Islet of Langerhans (tissue), 1 donor: ENCODE measurements at regions not wholly inside any gene's neighbourhood (a gene's known extent, or its start where the extent isn't known, plus 50 kb on each side); places are given as distances from the start of the nearest gene placed in this dataset.

Source experiments
- FAIRE-seq: peaks from one replicate; lab custom pipeline; 2011; peaks lifted over from hg19 to GRCh38; lab: Jason Lieb, UNC

DNA sequence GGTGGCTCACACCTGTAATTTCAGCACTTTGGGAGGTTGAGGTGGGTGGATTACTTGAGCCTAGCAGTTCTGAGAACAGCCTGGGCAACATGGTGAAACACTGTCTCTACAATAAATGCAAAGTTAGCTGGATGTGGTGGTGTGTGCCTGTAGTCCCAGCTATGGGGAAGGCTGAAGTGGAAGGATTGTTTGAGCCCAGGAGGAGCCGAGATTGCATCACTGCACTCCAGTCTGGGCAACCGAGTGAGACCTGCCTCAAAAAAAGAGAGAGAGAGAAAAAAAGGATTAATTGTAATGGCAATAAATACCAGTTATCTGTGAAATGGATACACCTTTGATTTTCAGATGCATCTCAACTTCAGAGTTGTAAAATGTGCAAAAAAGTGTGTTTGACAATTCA, 58.8 kb downstream of the SPRY1 start:
- no peak for FAIRE-seq

DNA sequence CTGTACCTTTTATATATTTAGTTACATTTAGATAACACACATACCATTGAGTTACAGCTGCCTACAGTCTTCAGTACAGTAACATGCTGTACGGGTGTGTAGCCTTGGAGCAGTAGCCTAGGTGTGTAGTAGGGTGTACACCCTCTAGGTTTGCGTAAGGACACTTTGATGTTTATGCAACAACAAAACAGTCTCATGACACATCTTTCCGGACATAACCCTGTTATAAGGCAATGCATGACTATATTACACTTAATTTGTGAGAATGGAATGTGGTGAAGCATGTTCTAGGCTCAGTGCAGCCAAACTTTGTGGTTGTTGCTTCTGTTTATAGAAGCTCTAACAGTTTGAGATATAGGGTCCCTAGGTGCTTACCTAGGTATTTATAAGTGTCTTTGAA, 65.4 kb downstream of the SPRY1 start:
- no peak for FAIRE-seq

DNA sequence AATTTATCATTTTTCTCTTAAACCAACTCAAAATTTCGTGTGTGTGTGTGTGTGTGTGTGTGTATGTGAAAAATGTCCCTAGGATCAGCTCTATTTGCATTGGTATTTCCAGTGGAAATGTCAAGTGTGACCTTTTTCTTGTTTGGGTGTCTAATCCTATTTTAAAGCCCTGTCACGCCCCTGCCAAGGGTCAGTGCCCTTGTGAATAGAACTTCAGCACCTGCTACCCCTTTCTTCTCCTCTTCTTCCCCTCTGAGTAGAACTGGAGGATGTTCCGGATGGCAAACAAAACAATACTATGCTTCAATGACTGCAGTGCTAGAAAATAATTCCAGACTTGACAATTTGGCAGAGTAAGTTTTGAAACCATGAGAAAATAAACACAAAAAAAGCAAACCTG, 67.3 kb downstream of the SPRY1 start:
- no peak for FAIRE-seq

DNA sequence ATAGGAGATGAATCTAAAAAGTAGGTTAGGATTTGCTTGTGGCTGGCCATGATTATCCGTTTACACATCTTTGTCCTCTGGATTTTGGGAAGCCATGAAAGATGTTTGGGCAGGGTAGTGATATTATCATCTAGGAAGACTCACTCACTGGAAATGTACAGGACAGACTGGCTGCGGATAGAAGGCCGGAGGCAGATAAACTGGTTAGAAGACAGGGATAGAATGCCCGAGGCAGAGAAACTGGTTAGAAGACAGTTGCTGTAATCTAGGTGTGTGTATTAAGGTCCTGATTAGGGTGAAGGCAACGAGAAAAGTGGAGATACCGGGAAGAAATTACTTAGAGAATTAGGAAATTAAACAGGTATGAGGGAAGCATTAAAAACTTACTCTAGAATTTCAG, 68.8 kb downstream of the SPRY1 start:
- no peak for FAIRE-seq

DNA sequence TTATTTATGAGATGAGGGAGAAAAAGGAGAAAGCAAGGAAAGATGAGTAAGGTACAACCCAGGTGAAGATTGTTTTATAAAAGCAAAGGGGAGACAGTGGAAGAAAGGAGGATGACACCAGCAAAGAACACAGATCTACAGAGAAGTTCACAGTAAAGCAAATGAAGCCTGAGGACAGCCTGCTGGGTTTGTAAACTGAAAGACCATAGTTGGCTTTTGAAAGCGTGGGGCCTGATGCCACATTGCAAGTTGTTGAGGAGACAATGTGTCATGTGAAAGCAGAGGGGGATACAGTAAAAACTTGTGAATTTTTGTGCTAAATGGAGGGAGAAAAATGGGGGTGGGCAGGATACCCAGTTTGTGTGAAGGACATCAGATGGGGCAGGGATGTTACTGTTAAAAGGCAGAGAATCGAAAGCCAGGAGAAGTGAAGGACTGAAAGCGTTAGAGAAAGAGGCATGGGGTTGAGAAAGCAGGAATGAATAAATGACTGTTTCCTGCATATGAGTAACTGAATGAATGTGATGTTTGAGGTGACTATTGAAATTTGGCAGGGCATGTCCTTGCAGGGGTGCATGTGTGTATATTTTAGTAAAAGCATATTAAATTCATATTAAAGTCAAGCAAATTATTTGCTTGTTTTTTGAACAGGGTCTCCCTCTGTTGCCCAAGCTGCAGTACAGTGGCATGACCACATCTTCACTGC, 69.6 kb downstream of the SPRY1 start:
- FAIRE-seq: no peak

DNA sequence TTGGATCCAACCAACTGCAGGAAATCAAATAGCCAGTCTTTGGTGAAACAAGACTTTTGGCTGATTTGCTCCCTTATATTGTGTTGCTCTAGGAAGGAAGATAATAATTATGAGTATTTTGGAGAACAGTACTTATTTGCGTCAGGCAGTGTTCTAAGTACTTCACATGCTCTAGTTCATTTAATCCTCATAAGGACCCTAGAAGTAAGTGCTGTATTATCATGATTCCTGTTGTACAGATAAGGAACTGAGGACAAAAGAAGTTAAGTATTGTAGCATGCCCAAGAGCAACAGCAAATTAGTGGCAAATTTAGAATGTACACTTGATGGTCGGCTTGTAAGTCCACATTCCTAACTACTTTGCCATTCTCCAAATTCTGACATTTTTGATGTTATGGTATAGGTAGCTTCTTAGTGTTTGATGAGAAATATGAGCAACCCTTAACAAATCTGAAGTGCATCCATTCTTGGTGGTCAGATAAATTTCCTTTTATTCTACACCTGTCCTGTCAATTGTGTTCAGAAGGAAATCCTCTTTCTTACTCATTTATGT, 72.0 kb downstream of the SPRY1 start:
- no peak for FAIRE-seq

DNA sequence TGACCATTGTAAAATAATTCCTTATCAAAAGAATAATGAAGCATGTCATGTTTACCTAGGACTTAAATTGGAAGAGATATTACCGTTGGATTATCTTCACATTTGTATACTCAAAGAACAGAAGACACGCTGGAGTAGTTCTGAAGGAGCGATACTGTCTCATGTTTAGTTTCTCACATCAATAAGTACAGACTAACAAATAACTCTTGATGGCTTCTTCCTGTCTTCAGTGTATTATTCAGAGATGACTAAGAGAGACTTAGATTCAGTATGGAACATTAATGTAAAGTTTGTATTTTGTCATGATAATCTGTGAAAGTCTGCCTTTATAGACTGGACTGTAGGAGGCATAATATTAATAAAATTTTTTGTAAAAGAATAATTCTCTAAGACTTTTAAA, 72.7 kb downstream of the SPRY1 start:
- FAIRE-seq: no peak

DNA sequence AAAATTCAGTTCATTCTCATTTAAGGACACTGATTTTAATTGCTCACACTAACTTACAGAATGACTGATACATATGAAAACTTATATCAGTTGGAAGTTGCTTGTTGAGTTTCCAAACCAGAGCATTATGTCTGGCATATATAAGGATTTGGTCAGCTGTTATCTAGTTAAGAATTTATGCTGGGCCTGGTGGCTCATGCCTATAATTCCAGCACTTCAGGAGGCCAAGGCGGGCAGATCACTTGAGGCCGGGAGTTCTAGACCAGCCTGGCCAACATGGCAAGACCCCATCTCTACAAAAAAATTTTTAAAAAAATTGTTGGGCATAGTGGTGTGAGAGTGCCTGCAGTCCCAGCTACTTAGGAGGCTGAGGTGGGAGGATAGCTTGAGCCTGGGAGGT, 73.1 kb downstream of the SPRY1 start:
- no peak for FAIRE-seq

DNA sequence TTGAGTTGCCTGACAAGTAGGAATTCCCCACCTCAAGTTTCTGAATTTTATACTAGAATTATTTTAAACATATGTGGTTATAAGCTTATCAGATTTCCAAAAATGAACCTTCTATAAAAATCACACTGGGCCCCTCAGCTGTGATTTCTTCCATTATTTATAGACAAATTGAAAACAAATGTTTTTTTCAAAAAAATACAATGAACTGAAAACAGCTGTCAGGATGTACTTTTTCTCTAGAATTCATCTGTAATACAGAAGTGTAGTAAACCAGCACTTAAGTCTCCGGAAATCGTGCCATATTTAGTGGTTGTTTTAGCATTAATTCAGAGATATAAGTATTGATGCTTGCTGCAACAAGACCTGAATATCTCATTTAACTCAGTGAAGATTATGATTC, 74.0 kb downstream of the SPRY1 start:
- no peak for FAIRE-seq

DNA sequence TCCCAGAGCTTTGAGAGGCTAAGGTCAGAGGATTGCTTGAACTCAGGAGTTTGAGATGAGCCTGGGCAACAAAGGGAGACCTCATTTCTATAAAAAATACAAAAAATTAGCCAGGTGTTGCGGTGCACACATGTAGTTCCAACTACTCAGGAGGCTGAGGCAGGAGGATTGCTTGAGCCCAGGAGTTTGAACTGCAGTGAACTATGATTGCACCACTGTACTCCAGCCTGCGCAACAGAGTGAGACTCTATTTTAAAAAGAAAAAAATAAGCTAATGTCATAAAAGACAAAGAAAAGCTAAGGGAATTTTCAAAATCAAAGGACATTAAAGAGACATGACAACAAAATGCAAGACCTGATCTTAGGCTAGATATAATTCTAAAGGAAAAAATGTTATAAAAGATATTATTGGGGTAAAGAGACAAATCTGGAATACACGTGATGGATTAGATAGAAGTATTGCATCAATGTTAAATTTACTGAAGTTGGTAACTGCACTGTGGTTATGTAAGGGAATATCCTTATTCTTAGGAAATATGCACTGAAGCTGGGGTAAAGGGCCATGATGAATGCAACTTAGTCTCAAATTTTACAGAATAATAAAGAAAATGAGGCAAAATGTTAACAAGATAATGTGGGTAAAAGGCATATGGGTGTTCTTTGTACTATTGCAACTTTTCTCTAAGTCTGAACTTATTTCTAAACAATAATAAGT, 75.2 kb downstream of the SPRY1 start:
- FAIRE-seq: no peak

DNA sequence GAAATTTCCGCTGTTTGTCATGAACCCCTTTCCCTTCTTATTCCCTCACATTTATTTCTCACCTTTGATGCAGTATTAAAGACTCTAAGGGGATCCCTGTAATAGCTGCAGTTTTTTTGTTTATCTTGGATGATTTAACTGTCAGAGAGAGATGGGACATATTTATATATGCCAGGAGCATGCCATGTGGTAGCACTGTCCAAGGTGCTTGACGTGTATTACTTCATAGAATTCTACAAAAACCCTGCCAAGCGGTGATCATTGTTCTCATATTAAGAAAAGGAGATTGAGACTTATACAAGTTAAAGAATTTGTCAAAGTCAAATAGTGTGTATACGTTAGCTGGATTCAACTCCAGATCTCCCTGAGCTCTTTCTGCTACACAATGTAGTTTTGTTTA, 78.2 kb downstream of the SPRY1 start:
- FAIRE-seq: no peak

DNA sequence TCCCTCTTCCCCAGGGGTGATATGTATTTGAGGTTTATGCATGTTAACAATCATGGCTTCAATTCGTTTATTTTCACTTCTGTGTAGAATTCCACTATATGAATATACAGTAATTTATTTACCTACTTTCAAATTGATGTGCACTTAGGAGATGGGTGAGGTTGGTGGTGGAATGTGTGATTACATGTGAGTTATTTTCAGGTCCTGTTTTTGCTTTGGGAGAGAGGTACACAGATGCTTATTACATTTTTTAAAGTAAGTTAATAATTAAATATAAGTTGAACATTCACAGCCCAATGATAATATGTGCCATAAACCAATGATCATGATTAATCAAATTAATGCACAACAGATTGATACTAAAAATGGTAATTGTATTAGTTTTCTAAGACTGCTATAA, 79.5 kb downstream of the SPRY1 start:
- FAIRE-seq: no peak

DNA sequence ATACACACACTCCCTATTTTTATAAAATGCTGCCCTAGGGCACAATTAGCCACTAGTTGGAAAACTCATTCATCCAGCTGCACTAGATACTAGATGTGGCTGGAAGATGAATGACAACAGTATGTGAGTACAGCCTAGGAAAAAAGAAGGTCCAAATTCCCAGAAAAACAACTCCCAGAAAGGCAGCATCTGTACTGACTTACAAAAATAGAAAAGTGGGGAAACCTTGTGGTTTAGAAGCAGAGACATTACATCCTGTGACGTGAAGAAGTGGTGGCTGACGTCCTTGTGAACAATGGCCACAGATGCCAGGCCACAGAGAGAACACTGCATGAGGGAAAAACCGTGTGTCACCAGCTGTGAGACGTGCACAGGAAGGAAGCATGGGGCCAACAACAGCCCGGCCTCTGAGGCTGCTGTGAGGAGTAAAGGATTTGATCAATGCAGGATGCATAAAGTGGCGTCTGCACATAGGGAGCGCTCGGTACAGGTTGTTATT, 81.2 kb downstream of the SPRY1 start:
- FAIRE-seq: no peak

DNA sequence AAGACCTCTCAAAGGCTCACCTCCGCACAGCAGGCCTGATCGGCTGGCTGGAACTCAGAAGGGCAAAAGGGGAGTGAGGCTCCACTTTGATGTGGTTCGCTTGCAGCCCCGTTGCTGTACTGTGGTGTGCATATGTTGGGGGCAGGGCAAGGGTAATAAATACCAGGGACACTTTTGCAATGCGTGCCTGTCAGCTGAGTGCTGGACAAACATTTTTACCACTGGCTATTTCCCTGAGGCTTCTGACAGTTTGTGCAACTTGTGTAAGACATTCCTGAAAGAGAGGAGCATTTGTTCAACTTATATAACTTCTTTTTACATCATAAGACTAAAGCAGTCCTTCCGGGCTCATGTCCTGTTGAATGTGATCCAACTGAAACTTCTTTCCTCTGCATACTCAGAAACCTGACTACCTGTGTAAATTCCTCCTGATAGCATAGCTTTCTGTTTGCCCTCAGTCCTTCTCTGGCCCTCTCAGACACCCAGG, 82.3 kb downstream of the SPRY1 start:
- no peak for FAIRE-seq

DNA sequence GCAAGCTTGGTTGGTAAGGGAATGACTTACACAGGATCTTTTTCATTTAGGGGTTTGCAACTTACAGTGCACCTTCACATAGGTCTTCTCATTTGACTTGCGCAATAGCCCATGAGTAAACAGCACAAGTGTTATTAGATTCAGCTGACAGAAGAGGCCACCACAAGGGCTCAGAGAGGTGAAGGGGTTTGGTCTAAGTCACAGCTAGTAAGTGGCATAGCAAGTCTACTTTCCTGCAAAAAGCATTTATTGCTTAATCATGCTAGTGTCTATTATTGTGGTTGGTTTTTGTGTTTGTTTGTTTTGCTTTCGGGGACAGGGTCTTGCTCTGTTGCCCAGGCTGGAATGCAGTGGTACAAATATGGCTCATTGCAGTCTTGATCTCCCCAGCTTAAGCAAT, 83.3 kb downstream of the SPRY1 start:
- FAIRE-seq: no peak

DNA sequence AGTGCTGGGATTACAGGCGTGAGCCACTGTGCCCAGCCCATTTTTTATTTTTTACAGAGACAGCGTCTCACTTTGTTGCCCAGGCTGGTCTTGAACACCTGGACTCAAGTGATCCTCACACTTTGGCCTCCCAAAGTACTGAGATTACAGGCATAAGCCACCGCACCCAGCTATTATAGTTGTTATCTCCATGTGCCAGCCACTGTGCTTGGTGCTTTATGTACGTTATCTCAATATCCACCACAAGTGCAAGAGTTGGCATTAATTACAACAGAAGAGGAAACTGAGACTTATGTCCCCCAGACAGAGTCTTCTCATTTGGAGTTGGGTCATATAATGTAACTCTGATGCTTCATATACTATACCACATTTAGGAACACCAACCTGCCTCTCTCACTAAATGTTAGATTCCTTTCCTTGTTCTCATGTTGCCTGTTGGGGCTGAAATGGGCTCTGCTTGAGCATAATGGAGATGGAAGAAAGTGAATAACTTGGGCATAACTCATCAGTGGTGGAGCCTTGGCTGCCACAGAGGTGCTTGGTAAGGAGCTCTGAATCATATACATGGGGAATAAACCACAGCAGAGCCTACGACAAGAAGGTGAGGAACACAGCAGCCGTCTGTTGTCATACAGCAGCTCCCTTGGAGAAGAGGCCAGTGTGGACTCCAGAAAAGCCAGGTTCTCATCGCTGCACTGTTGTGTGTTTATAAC, 84.3 kb downstream of the SPRY1 start:
- FAIRE-seq: no peak

DNA sequence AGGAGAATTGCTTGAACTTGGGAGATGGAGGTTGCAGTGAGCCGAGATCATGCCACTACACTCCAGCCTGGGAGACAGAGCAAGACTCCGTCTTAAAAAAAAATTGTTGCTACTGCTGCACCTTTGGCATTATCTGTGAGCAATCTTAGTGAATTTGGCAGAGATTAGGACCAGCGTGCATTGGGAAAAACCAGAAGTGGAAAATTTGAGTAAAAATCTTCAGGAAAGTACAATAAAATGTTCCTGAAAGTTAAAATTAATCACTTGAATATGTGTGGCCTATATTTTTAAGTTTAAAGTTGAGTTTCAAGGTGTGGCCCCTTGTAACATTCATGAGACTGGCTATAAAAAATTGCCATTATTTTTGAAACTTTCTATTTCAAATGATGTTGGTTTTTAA, 85.1 kb downstream of the SPRY1 start:
- no peak for FAIRE-seq

DNA sequence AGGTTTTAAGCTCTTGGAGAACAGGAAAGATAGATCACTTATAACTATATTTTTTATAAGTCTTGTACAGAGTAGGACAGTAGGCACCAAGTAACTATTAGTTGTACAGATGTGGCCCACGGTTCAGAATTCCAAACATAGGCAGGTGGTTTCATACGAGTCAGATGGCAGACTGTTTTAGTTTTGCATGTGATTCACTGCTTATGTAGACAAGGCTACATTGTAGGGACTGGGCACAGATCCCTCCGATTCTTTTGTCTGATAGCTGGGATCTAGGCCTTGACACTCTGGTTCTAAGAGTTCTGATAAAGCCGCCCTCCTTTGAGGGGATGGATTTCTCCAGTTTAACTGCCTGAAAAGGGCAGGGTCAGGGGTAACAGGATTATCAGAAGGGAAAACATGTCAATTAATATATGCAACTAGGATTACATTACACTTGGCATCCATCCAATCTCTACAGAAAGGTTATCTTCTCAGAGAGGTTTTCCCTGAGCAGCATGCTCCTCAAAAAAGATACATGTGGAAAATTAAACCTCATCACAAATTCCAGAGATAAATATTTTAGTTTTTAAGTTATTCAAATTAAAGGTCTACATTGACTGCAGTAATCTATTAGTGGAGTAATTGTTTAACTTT, 87.8 kb downstream of the SPRY1 start:
- no peak for FAIRE-seq

DNA sequence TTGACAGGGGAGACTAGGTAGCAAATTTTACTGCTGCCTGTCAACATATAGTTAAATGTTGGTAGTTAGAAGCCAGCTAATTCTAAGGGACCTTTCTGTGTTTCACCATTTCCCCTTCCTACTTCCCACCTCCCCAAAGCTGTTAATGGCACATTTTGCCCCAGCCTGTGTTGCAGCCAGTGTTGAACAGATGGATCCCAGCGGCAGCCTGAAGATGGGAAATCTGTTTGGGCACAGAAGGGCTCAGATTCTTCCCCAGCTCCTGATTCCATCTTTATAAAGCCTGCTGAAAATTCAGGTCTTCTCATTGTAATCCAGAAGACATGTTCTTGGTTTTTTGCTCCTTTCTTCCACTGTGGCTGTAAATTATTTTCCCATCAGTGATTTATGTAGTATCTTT, 89.0 kb downstream of the SPRY1 start:
- FAIRE-seq: no peak

DNA sequence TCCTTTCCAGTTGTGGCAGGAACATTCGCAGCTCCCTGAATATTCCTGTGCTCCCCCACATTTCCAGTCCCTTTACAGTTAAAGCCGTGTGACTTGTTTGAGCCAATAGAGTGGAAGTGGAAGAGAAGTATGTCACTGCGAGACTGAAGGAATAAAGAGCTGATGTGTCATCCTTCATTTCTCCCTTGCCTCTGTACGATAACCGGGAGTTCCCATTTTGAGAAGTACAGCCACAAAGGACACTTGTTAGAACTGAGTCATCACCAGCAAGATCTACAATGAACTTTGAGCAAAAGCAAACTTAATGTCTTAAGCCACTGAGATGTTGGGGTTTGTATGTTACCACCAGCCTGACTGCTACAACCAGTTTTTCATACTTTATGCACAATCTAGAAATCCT, 92.3 kb downstream of the SPRY1 start:
- FAIRE-seq: no peak

DNA sequence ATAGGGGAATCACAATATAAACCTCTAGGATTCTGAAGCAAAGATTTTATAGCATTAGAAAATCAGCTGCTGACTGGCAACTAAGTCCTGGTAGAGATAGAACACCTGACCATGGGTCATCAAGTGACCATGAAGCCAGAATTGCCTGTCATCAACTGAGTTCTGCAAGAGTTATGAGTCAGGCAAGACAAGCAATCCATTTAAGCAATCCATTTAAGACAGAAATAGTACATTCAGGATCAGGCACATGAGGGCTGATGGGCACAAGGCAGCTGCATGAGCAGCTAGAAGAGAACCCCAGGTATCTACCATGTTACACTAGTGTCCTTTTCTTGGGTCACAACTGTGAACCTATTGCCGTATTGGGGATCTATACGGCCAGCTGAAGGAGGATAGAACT, 98.9 kb downstream of the SPRY1 start:
- FAIRE-seq: no peak

DNA sequence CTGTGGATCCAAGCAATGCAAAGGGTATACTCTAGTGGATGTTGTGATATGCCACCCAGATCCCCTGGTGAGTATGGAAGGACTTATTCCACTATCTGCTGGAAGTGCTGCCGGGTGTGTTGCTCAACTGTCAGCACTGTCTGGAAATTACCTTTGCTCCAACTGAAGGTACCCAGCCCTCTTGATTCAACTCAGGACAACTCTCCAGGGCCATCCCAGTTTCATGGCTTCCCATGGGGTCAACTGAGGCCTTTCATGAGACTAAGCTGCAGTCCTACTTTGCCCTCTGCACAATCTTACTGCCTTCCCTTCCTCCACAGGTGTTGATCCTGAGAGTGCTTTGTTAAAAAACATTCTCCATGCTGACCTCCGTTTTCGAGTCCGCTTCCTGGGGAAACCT, 99.8 kb downstream of the SPRY1 start:
- no peak for FAIRE-seq

DNA sequence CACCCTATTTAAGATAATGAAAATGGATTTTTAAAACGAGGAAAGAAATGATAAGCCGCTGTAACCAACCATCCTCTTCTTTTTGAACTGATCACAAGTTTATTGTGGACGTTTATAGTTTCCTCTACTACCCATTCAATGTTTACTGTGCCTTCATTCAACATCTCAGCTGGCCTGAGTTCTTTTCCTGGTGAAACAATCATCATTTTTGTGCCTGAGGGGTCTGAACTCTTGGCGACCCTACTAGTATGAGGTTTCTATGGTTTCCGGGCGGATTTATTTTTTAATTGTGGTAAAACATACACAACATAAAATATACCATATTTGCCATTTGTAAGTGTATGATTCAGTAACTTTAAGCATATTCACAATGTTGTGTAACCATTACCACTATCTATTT, 100.7 kb downstream of the SPRY1 start:
- FAIRE-seq: no peak
